ENCODE measurements at regions not wholly inside any gene's neighbourhood (a gene's known extent, or its start where the extent isn't known, plus 50 kb on each side); places are given as distances from the start of the nearest gene placed in this dataset.

- no peak for TF ChIP-seq HDGF (IDR thresholded peaks at IDR 0.05; ENCODE audit: borderline replicate concordance)
- TF ChIP-seq BHLHE40 (IDR thresholded peaks at IDR 0.05; ENCODE audit: borderline replicate concordance): no peak
- TF ChIP-seq FOXK2 (IDR thresholded peaks at IDR 0.05): no peak
- TF ChIP-seq LEF1 (IDR thresholded peaks at IDR 0.05; ENCODE audit: borderline replicate concordance): no peak
- TF ChIP-seq ELF4 (IDR thresholded peaks at IDR 0.05): no peak
- no peak for TF ChIP-seq CTBP1 (IDR thresholded peaks at IDR 0.05; ENCODE audit: borderline replicate concordance)
- TF ChIP-seq FOXM1 (IDR thresholded peaks at IDR 0.05; ENCODE audit: borderline replicate concordance): no peak
- no peak for TF ChIP-seq SP1 (IDR thresholded peaks at IDR 0.05)
- TF ChIP-seq ZNF384 (IDR thresholded peaks at IDR 0.05): no peak
- no peak for TF ChIP-seq NFRKB (IDR thresholded peaks at IDR 0.05)
- no peak for TF ChIP-seq L3MBTL2 (conservative IDR thresholded peaks at IDR 0.05)
- no peak for TF ChIP-seq FOXA1 (IDR thresholded peaks at IDR 0.05)
- TF ChIP-seq, protein P1, sequence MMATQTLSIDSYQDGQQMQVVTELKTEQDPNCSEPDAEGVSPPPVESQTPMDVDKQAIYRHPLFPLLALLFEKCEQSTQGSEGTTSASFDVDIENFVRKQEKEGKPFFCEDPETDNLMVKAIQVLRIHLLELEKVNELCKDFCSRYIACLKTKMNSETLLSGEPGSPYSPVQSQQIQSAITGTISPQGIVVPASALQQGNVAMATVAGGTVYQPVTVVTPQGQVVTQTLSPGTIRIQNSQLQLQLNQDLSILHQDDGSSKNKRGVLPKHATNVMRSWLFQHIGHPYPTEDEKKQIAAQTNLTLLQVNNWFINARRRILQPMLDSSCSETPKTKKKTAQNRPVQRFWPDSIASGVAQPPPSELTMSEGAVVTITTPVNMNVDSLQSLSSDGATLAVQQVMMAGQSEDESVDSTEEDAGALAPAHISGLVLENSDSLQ (IDR thresholded peaks at IDR 0.05): no peak
Measured at GRCh38 chr2:240269886-240270285, 129.4 kb upstream of the OTOS start.
